A673 (cell line): ENCODE measurements at regions not wholly inside any gene's neighbourhood (a gene's known extent, or its start where the extent isn't known, plus 50 kb on each side); places are given as distances from the start of the nearest gene placed in this dataset.

Experiments
- CTCF ChIP-seq: fragments of 300-800, 200-600 bp; sonication (generic); conservative IDR thresholded peaks from 2 replicates; pipeline ENCODE4 v1.5.1; 2017; ENCODE audit warnings: low read depth, mild to moderate bottlenecking, antibody characterized with exemption, low read length, moderate library complexity, mixed read lengths
- EZH2 ChIP-seq: fragments of 200-600 bp; sonication (generic); IDR thresholded peaks from 2 replicates; pipeline ENCODE4 v1.6.1; 2017; ENCODE audit warnings: borderline replicate concordance, low read depth, mild to moderate bottlenecking, mixed read lengths, antibody characterized with exemption, low read length; ENCODE audit not compliant: poor library complexity, severe bottlenecking

- TF ChIP-seq CTCF (no peak), EZH2 (no peak)
Observed at GRCh38 chr22:49392841-49393510, 434.7 kb downstream of the BRD1 start.
